ENCODE measurements at regions not wholly inside any gene's neighbourhood (a gene's known extent, or its start where the extent isn't known, plus 50 kb on each side); places are given as distances from the start of the nearest gene placed in this dataset.

DNA sequence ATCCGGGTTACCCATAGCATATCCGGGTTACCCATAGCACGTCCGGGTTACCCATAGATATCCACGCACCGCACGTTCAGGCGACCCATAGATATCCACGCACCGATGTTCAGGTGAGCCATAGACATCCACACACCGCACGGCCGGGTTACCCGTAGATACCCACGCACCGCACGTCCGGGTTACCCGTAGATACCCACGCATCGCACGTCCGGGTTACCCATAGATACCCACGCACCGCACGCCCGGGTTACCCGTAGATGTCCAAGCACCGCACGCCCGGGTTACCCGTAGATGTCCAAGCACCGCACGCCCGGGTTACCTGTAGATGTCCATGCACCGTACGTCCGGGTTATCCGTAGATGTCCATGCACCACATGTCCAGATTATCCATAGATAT lies 60.3 kb upstream of the SYT1 start:
- H3K27ac ChIP-seq (ENCODE audit: insufficient read depth, low read depth, low read length, poor library complexity, severe bottlenecking), result no peak overlapping the region
- H3K27me3 ChIP-seq (ENCODE audit: control insufficient read depth, insufficient read depth, low read length, poor library complexity, severe bottlenecking), result no peaks in the 10 kb centered on the region
- WGBS, 2 experiments, result 94 to 95% methylated on average over 39 of the region's 39 CpGs
- H3K9me3 ChIP-seq (ENCODE audit: control insufficient read depth, low read length), result no peaks in the 10 kb centered on the region
- H3K36me3 ChIP-seq (ENCODE audit: control insufficient read depth, insufficient read depth, low read length), result no peaks in the 10 kb centered on the region
- H3K4me3 ChIP-seq (ENCODE audit: insufficient read depth, low read depth, low read length), result no peak overlapping the region
- peaks cover 7% of the 10 kb centered on the region for H3K4me1 ChIP-seq (ENCODE audit: control insufficient read depth, insufficient read depth, low read length)
